SK-N-SH treated with all-trans-retinoic acid at 6 μM for 48 hours (cell line): ENCODE measurements at regions not wholly inside any gene's neighbourhood (a gene's known extent, or its start where the extent isn't known, plus 50 kb on each side); places are given as distances from the start of the nearest gene placed in this dataset.

Source experiments
- SNAI2 ChIP-seq: fragments of 250-450 bp; sonication (Bioruptor Pico); IDR thresholded peaks from 2 replicates; pipeline ENCODE4 v1.5.0; 2020; ENCODE audit warnings: mild to moderate bottlenecking, moderate library complexity
- ZNF565 ChIP-seq: fragments of 450-650 bp; formaldehyde crosslinking; conservative IDR thresholded peaks from 2 replicates; pipeline ENCODE4 v1.5.0; 2020; ENCODE audit warnings: low read depth, mild to moderate bottlenecking, moderate library complexity

DNA sequence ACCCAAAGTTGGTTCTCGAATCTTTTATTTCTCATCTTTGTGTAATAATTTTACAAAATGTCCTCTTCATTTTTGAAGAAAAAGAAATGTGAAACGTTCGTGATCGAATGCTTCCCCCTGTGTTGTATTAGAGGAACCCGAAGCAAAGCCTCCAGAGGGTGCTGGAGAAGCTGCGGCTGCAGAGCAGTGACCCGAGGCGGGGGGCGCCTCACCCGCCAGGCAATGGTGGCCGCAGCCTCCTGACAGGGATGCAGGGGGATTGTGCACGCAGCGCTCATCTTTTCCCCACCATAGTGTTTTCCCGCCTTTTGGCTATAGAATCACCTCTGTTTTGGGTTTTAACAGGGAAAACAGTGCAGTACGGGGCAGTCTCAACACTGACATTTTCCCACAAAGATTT, 307.5 kb upstream of the ANKRD30A start:
- TF ChIP-seq ZNF565 (CRISPR knock-in tag) (no peak), SNAI2 (CRISPR knock-in tag) (no peak)
